ENCODE measurements at regions not wholly inside any gene's neighbourhood (a gene's known extent, or its start where the extent isn't known, plus 50 kb on each side); places are given as distances from the start of the nearest gene placed in this dataset.

GRCh38 chr5:67793966-67794365 is 421.6 kb upstream of the PIK3R1 start:
- TF ChIP-seq, protein P1, sequence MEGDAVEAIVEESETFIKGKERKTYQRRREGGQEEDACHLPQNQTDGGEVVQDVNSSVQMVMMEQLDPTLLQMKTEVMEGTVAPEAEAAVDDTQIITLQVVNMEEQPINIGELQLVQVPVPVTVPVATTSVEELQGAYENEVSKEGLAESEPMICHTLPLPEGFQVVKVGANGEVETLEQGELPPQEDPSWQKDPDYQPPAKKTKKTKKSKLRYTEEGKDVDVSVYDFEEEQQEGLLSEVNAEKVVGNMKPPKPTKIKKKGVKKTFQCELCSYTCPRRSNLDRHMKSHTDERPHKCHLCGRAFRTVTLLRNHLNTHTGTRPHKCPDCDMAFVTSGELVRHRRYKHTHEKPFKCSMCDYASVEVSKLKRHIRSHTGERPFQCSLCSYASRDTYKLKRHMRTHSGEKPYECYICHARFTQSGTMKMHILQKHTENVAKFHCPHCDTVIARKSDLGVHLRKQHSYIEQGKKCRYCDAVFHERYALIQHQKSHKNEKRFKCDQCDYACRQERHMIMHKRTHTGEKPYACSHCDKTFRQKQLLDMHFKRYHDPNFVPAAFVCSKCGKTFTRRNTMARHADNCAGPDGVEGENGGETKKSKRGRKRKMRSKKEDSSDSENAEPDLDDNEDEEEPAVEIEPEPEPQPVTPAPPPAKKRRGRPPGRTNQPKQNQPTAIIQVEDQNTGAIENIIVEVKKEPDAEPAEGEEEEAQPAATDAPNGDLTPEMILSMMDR (IDR thresholded peaks at IDR 0.05), result no peak
- TF ChIP-seq POLR2A (IDR thresholded peaks at IDR 0.05), result no peak
